ENCODE measurements at regions not wholly inside any gene's neighbourhood (a gene's known extent, or its start where the extent isn't known, plus 50 kb on each side); places are given as distances from the start of the nearest gene placed in this dataset.

GRCh38 chr10:78295242-78295641 lies 261.6 kb downstream of the RPS24 start:
- Histone ChIP-seq H3K9me3 (ENCODE audit: control insufficient read depth in 1 of 2, insufficient read depth in 1 of 2, low read depth in 1 of 2, low read length in 2 of 2) (no peaks in the 10 kb centered on the region), H3K9ac (ENCODE audit: low read length) (no peak overlapping the region), H3K9me2 (ENCODE audit: insufficient read depth) (no peaks in the 10 kb centered on the region), H3K27ac (ENCODE audit: low read depth, low read length) (no peak overlapping the region), H3K4me1 (ENCODE audit: control insufficient read depth in 1 of 2, insufficient read depth in 2 of 2, low read length in 2 of 2) (peaks cover 0 to 4% of the 10 kb centered on the region in 2 experiments; a peak in 1 of 4 replicates), H4K20me1 (ENCODE audit: insufficient read depth) (no peaks in the 10 kb centered on the region), H3K27me3 (ENCODE audit: insufficient read depth, low read length) (no peaks in the 10 kb centered on the region; the same call in 1 of the 2 replicates), H3K36me3 (ENCODE audit: control insufficient read depth in 1 of 2, insufficient read depth in 2 of 2, low read length in 2 of 2) (no peaks in the 10 kb centered on the region), H2AFZ (ENCODE audit: low read depth, low read length, poor library complexity, severe bottlenecking) (no peak overlapping the region), H3K4me3 (replicated peaks in 1 of 2; ENCODE audit: low read depth in 1 of 2, low read length in 2 of 2) (no peak overlapping the region), H3K4me2 (ENCODE audit: low read length) (no peak overlapping the region), H3K79me2 (ENCODE audit: insufficient read depth, low read length) (no peaks in the 10 kb centered on the region)
- BruUV-seq (replicated peaks), result no TSS peak
- ATAC-seq, result no peak
- ChIA-PET CTCF (no interaction called here), POLR2A (no interaction called here), RAD21 (ENCODE audit: low non-redundant PET in 1 of 2, low total read pairs in 2 of 2, uncharacterized antibody in 2 of 2, unreplicated experiment in 2 of 2) (no interaction called here)
- TF ChIP-seq EZH2phosphoT487 (IDR thresholded peaks at IDR 0.05; ENCODE audit: borderline replicate concordance), result no peak
- TF ChIP-seq, protein P1, sequence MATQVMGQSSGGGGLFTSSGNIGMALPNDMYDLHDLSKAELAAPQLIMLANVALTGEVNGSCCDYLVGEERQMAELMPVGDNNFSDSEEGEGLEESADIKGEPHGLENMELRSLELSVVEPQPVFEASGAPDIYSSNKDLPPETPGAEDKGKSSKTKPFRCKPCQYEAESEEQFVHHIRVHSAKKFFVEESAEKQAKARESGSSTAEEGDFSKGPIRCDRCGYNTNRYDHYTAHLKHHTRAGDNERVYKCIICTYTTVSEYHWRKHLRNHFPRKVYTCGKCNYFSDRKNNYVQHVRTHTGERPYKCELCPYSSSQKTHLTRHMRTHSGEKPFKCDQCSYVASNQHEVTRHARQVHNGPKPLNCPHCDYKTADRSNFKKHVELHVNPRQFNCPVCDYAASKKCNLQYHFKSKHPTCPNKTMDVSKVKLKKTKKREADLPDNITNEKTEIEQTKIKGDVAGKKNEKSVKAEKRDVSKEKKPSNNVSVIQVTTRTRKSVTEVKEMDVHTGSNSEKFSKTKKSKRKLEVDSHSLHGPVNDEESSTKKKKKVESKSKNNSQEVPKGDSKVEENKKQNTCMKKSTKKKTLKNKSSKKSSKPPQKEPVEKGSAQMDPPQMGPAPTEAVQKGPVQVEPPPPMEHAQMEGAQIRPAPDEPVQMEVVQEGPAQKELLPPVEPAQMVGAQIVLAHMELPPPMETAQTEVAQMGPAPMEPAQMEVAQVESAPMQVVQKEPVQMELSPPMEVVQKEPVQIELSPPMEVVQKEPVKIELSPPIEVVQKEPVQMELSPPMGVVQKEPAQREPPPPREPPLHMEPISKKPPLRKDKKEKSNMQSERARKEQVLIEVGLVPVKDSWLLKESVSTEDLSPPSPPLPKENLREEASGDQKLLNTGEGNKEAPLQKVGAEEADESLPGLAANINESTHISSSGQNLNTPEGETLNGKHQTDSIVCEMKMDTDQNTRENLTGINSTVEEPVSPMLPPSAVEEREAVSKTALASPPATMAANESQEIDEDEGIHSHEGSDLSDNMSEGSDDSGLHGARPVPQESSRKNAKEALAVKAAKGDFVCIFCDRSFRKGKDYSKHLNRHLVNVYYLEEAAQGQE (IDR thresholded peaks at IDR 0.05; ENCODE audit: low read depth), result no peak
- no peak for TF ChIP-seq ZNF274 (IDR thresholded peaks at IDR 0.05; ENCODE audit: low read depth, low read length)
- no peak for TF ChIP-seq ZFX (IDR thresholded peaks at IDR 0.05)
- TF ChIP-seq, protein P2, sequence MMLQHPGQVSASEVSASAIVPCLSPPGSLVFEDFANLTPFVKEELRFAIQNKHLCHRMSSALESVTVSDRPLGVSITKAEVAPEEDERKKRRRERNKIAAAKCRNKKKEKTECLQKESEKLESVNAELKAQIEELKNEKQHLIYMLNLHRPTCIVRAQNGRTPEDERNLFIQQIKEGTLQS (IDR thresholded peaks at IDR 0.05), result no peak
- TF ChIP-seq POLR2AphosphoS5 (IDR thresholded peaks at IDR 0.05; ENCODE audit: low read depth, low read length), result no peak
- no peak for TF ChIP-seq SRF (IDR thresholded peaks at IDR 0.05; ENCODE audit: low read depth)
- no peak for TF ChIP-seq SIN3A (IDR thresholded peaks at IDR 0.05; ENCODE audit: low read depth)
- no peak for TF ChIP-seq ELF1 (IDR thresholded peaks at IDR 0.05; ENCODE audit: borderline replicate concordance, low read depth)
- TF ChIP-seq CEBPB (IDR thresholded peaks at IDR 0.05; ENCODE audit: low read depth), result no peak
- TF ChIP-seq EZH2 (IDR thresholded peaks at IDR 0.05), result no peak
- no peak for TF ChIP-seq RAD21 (IDR thresholded peaks at IDR 0.05; ENCODE audit: low read depth)
- TF ChIP-seq YY1 (IDR thresholded peaks at IDR 0.05; ENCODE audit: extremely low read depth, insufficient replicate concordance, low read depth, low read length), result no peak
- DNase-seq (ENCODE audit: low read depth, low spot score), result no peak
- intact Hi-C loops (cut with micrococcal nuclease), result no loop called here

Data from HCT116 (cell line).